ENCODE measurements at regions not wholly inside any gene's neighbourhood (a gene's known extent, or its start where the extent isn't known, plus 50 kb on each side); places are given as distances from the start of the nearest gene placed in this dataset.
"Not testable (repeated sequence)": the region's sequence is repeated elsewhere in the genome, so short reads cannot be mapped to it uniquely, and the experiment has no call there.

GRCh38 chr13:88000787-88001186, 329.6 kb downstream of the SLITRK5 start:
- no peak overlapping the region for H3K27ac ChIP-seq (ENCODE audit: low read depth, low read length, severe bottlenecking)
- peaks cover 23% of the 10 kb centered on the region for H3K9me3 ChIP-seq (ENCODE audit: control insufficient read depth, low read length)
- no peak overlapping the region for H3K4me3 ChIP-seq (ENCODE audit: extremely low read depth, insufficient read depth, low read length, poor library complexity, severe bottlenecking)
- 67 to 100% methylated on average over 1 to 2 of the region's 2 CpGs for WGBS, 2 experiments (ENCODE audit: insufficient coverage in 2 of 2)
- peaks cover 13% of the 10 kb centered on the region for H3K4me1 ChIP-seq (ENCODE audit: control insufficient read depth, insufficient read depth, low read length, poor library complexity, severe bottlenecking)
- no peaks in the 10 kb centered on the region for H3K36me3 ChIP-seq (ENCODE audit: control insufficient read depth, insufficient read depth, low read length)

- Histone ChIP-seq H3K4me1 (ENCODE audit: control insufficient read depth, insufficient read depth, low read length, poor library complexity, severe bottlenecking) (peaks cover 4% of the 10 kb centered on the region), H3K4me3 (ENCODE audit: extremely low read depth, insufficient read depth, low read length, poor library complexity, severe bottlenecking) (no peak overlapping the region), H3K36me3 (ENCODE audit: control insufficient read depth, insufficient read depth, low read length) (no peaks in the 10 kb centered on the region), H3K27ac (ENCODE audit: low read depth, low read length, severe bottlenecking) (no peak overlapping the region), H3K9me3 (ENCODE audit: control insufficient read depth, low read length) (no peaks in the 10 kb centered on the region)
- WGBS, 2 experiments (ENCODE audit: insufficient coverage in 2 of 2): 80 to 90% methylated on average over 2 of the region's 2 CpGs
Observed at GRCh38 chr13:88005188-88005587, 334.0 kb downstream of the SLITRK5 start.

- Histone ChIP-seq H3K4me1 (ENCODE audit: control insufficient read depth, insufficient read depth, low read length, poor library complexity, severe bottlenecking) (no peaks in the 10 kb centered on the region), H3K9me3 (ENCODE audit: control insufficient read depth, low read length) (no peaks in the 10 kb centered on the region), H3K36me3 (ENCODE audit: control insufficient read depth, insufficient read depth, low read length) (no peaks in the 10 kb centered on the region), H3K27ac (ENCODE audit: low read depth, low read length, severe bottlenecking) (no peak overlapping the region), H3K4me3 (ENCODE audit: extremely low read depth, insufficient read depth, low read length, poor library complexity, severe bottlenecking) (no peak overlapping the region)
- WGBS, 2 experiments (ENCODE audit: insufficient coverage in 2 of 2): no CpG with 5 or more reads among the region's 2 CpGs
Observed at GRCh38 chr13:88014527-88014926, 343.4 kb downstream of the SLITRK5 start.

GRCh38 chr13:88022431-88023208, 351.4 kb downstream of the SLITRK5 start:
- Histone ChIP-seq H3K36me3 (ENCODE audit: control insufficient read depth, insufficient read depth, low read length) (no peaks in the 10 kb centered on the region), H3K4me3 (ENCODE audit: extremely low read depth, insufficient read depth, low read length, poor library complexity, severe bottlenecking) (no peak overlapping the region), H3K27ac (ENCODE audit: low read depth, low read length, severe bottlenecking) (no peak overlapping the region), H3K9me3 (ENCODE audit: control insufficient read depth, low read length) (no peaks in the 10 kb centered on the region), H3K4me1 (ENCODE audit: control insufficient read depth, insufficient read depth, low read length, poor library complexity, severe bottlenecking) (no peaks in the 10 kb centered on the region)
- 76 to 88% methylated on average over 3 of the region's 3 CpGs for WGBS, 2 experiments (ENCODE audit: insufficient coverage in 2 of 2)

- H3K4me1 ChIP-seq (ENCODE audit: control insufficient read depth, insufficient read depth, low read length, poor library complexity, severe bottlenecking): no peaks in the 10 kb centered on the region
- H3K36me3 ChIP-seq (ENCODE audit: control insufficient read depth, insufficient read depth, low read length): no peaks in the 10 kb centered on the region
- WGBS, 2 experiments (ENCODE audit: insufficient coverage in 2 of 2): 100% methylated on average over 1 of the region's 1 CpG; no CpG with 5 or more reads in 1 of the 2 experiments
- no peak overlapping the region for H3K27ac ChIP-seq (ENCODE audit: low read depth, low read length, severe bottlenecking)
- no peak overlapping the region for H3K4me3 ChIP-seq (ENCODE audit: extremely low read depth, insufficient read depth, low read length, poor library complexity, severe bottlenecking)
- H3K9me3 ChIP-seq (ENCODE audit: control insufficient read depth, low read length): no peaks in the 10 kb centered on the region
Observed at GRCh38 chr13:88026241-88026640, 355.1 kb downstream of the SLITRK5 start.

GRCh38 chr13:88031980-88032559, 360.9 kb downstream of the SLITRK5 start:
- no peak overlapping the region for H3K4me3 ChIP-seq (ENCODE audit: extremely low read depth, insufficient read depth, low read length, poor library complexity, severe bottlenecking)

GRCh38 chr13:88036205-88036604, 365.0 kb downstream of the SLITRK5 start:
- WGBS, 2 experiments (ENCODE audit: insufficient coverage in 2 of 2): 88% methylated on average over 6 of the region's 8 CpGs; no CpG with 5 or more reads in 1 of the 2 experiments
- not testable (repeated sequence) for H3K4me1 ChIP-seq (ENCODE audit: control insufficient read depth, insufficient read depth, low read length, poor library complexity, severe bottlenecking); H3K36me3 ChIP-seq (ENCODE audit: control insufficient read depth, insufficient read depth, low read length); H3K4me3 ChIP-seq (ENCODE audit: extremely low read depth, insufficient read depth, low read length, poor library complexity, severe bottlenecking); H3K27ac ChIP-seq (ENCODE audit: low read depth, low read length, severe bottlenecking); H3K9me3 ChIP-seq (ENCODE audit: control insufficient read depth, low read length)

More at GRCh38 chr13:88031980-88032559, 360.9 kb downstream of the SLITRK5 start:
- no peaks in the 10 kb centered on the region for H3K4me1 ChIP-seq (ENCODE audit: control insufficient read depth, insufficient read depth, low read length, poor library complexity, severe bottlenecking)
- no peaks in the 10 kb centered on the region for H3K36me3 ChIP-seq (ENCODE audit: control insufficient read depth, insufficient read depth, low read length)
- no peaks in the 10 kb centered on the region for H3K9me3 ChIP-seq (ENCODE audit: control insufficient read depth, low read length)
- no peak overlapping the region for H3K27ac ChIP-seq (ENCODE audit: low read depth, low read length, severe bottlenecking)

GRCh38 chr13:88042489-88042888, 371.3 kb downstream of the SLITRK5 start:
- Histone ChIP-seq H3K27ac (ENCODE audit: low read depth, low read length, severe bottlenecking) (no peak overlapping the region), H3K9me3 (ENCODE audit: control insufficient read depth, low read length) (no peaks in the 10 kb centered on the region), H3K4me1 (ENCODE audit: control insufficient read depth, insufficient read depth, low read length, poor library complexity, severe bottlenecking) (no peaks in the 10 kb centered on the region), H3K36me3 (ENCODE audit: control insufficient read depth, insufficient read depth, low read length) (no peaks in the 10 kb centered on the region), H3K4me3 (ENCODE audit: extremely low read depth, insufficient read depth, low read length, poor library complexity, severe bottlenecking) (no peak overlapping the region)
- WGBS, 2 experiments (ENCODE audit: insufficient coverage in 2 of 2): 73% methylated on average over 1 of the region's 1 CpG; no CpG with 5 or more reads in 1 of the 2 experiments

- WGBS, 2 experiments (ENCODE audit: insufficient coverage in 2 of 2): 70 to 77% methylated on average over 6 to 7 of the region's 8 CpGs
- Histone ChIP-seq H3K4me3 (ENCODE audit: extremely low read depth, insufficient read depth, low read length, poor library complexity, severe bottlenecking) (no peak overlapping the region), H3K36me3 (ENCODE audit: control insufficient read depth, insufficient read depth, low read length) (no peaks in the 10 kb centered on the region), H3K4me1 (ENCODE audit: control insufficient read depth, insufficient read depth, low read length, poor library complexity, severe bottlenecking) (no peaks in the 10 kb centered on the region), H3K9me3 (ENCODE audit: control insufficient read depth, low read length) (peaks cover 5% of the 10 kb centered on the region), H3K27ac (ENCODE audit: low read depth, low read length, severe bottlenecking) (no peak overlapping the region)
Observed at GRCh38 chr13:88051746-88052482, 380.7 kb downstream of the SLITRK5 start.

GRCh38 chr13:88063741-88064140, 392.6 kb downstream of the SLITRK5 start:
- WGBS, 2 experiments (ENCODE audit: insufficient coverage in 2 of 2): no CpG with 5 or more reads among the region's 1 CpG
- Histone ChIP-seq H3K4me3 (ENCODE audit: extremely low read depth, insufficient read depth, low read length, poor library complexity, severe bottlenecking) (no peak overlapping the region), H3K27ac (ENCODE audit: low read depth, low read length, severe bottlenecking) (no peak overlapping the region), H3K36me3 (ENCODE audit: control insufficient read depth, insufficient read depth, low read length) (no peaks in the 10 kb centered on the region), H3K4me1 (ENCODE audit: control insufficient read depth, insufficient read depth, low read length, poor library complexity, severe bottlenecking) (peaks cover 2% of the 10 kb centered on the region), H3K9me3 (ENCODE audit: control insufficient read depth, low read length) (peaks cover 6% of the 10 kb centered on the region)

Measured in mesodermal cell (in vitro differentiated cells).